Suprapubic skin (tissue), 3 donors: ENCODE measurements at regions not wholly inside any gene's neighbourhood (a gene's known extent, or its start where the extent isn't known, plus 50 kb on each side); places are given as distances from the start of the nearest gene placed in this dataset.

Experiments
- CTCF ChIP-seq, 2 donors: fragments of 200-600 bp in 1 of 2; fragments of 450-650 bp in 1 of 2; sonication (generic) in 1 of 2; IDR thresholded peaks; one replicate each; pipeline ENCODE4 v1.5.1; 2016 to 2019; ENCODE audit warnings: antibody characterized with exemption in 2 of 2, mild to moderate bottlenecking in 1 of 2, moderate library complexity in 1 of 2
- EP300 ChIP-seq: sonication (generic); formaldehyde crosslinking; IDR thresholded peaks from one replicate; pipeline ENCODE4 v1.6.1; 2017; ENCODE audit warnings: antibody characterized with exemption
- POLR2A ChIP-seq, 2 donors: fragments of 450-650 bp; IDR thresholded peaks; one replicate each; pipeline ENCODE4 v1.6.1; 2017; ENCODE audit warnings: antibody characterized with exemption in 2 of 2, mild to moderate bottlenecking in 2 of 2, moderate library complexity in 2 of 2

GRCh38 chr4:65777270-65777669 is 107.0 kb upstream of the EPHA5 start:
- no peak for TF ChIP-seq CTCF (IDR thresholded peaks at IDR 0.05)
- no peak for TF ChIP-seq POLR2A (IDR thresholded peaks at IDR 0.05)
- TF ChIP-seq EP300 = no peak
